Lung (tissue), 1 donor: ENCODE measurements at regions not wholly inside any gene's neighbourhood (a gene's known extent, or its start where the extent isn't known, plus 50 kb on each side); places are given as distances from the start of the nearest gene placed in this dataset. TPM values are rescaled to one million over a fixed set of nuclear protein-coding genes. Genes with fewer than 3 reads are reported as not detected.

Source experiments
- small RNA-seq: library from RNA; depleted of rRNA; stranded (forward); fragments of <200 nt; gene quantifications from one replicate; pipeline ENCODE3, GENCODE V24; 2014; ENCODE audit warnings: low replicate concordance

Small RNA genes in the stretch of these regions (small RNA-seq; reads per million reads assigned to genes)
- gene RF00026 (not detected), gene RNU6-578P (not detected)
